Neural progenitor cell (in vitro differentiated cells): ENCODE measurements at regions not wholly inside any gene's neighbourhood (a gene's known extent, or its start where the extent isn't known, plus 50 kb on each side); places are given as distances from the start of the nearest gene placed in this dataset.

Experiments
- DNase-seq: peaks from one replicate; pipeline ENCODE4 v3.0.0-alpha.2; 2016; ENCODE audit warnings: low spot score
- H2AFZ ChIP-seq: fragments of 200-600 bp; sonication (generic); replicated peaks from 2 replicates; pipeline ENCODE4 v1.6.1; 2016; ENCODE audit warnings: antibody characterized with exemption
- H3F3A ChIP-seq: fragments of 200-600 bp; sonication (generic); 2 replicates; pipeline ENCODE4 v1.6.1; 2016; ENCODE audit warnings: antibody characterized with exemption, low read depth
- H3K27ac ChIP-seq: fragments of 200-600 bp; sonication (generic); 2 replicates; pipeline ENCODE4 v1.5.1; 2016; ENCODE audit warnings: mild to moderate bottlenecking
- H3K27me3 ChIP-seq: fragments of 200-600 bp; sonication (generic); 2 replicates; pipeline ENCODE4 v1.6.1; 2016; ENCODE audit warnings: mild to moderate bottlenecking, moderate library complexity
- H3K36me3 ChIP-seq: fragments of 200-600 bp; sonication (generic); 2 replicates; pipeline ENCODE4 v1.5.1; 2016
- H3K4me1 ChIP-seq: fragments of 200-600 bp; sonication (generic); 2 replicates; pipeline ENCODE4 v1.6.1; 2016; ENCODE audit warnings: mixed run types
- H3K4me2 ChIP-seq: fragments of 200-600 bp; sonication (generic); 2 replicates; pipeline ENCODE4 v1.6.1; 2016
- H3K4me3 ChIP-seq: fragments of 200-600 bp; sonication (generic); 2 replicates; pipeline ENCODE4 v1.5.1; 2016
- H3K79me2 ChIP-seq: fragments of 200-600 bp; sonication (generic); 2 replicates; pipeline ENCODE4 v1.6.1; 2016; ENCODE audit warnings: low read depth
- H3K9ac ChIP-seq: fragments of 200-600 bp; sonication (generic); 2 replicates; pipeline ENCODE4 v1.6.1; 2016
- H3K9me3 ChIP-seq: fragments of 200-600 bp; sonication (generic); 2 replicates; pipeline ENCODE4 v1.5.1; 2016; ENCODE audit warnings: low read depth
- H4K20me1 ChIP-seq: fragments of 200-600 bp; sonication (generic); 2 replicates; pipeline ENCODE4 v1.6.1; 2016; ENCODE audit warnings: low read depth
- H3K27ac Mint-ChIP-seq: 3 replicates; pipeline ENCODE4 v1.8.0; 2021; ENCODE audit warnings: mixed read lengths
- H3K27me3 Mint-ChIP-seq: 2 replicates; pipeline ENCODE4 v1.8.0; 2022; ENCODE audit warnings: low read depth, mild to moderate bottlenecking, inconsistent platforms, moderate library complexity, mixed read lengths; ENCODE audit not compliant: insufficient read depth
- H3K36me3 Mint-ChIP-seq: 3 replicates; pipeline ENCODE4 v1.8.0; 2021; ENCODE audit warnings: mixed read lengths
- H3K4me1 Mint-ChIP-seq: 3 replicates; pipeline ENCODE4 v1.8.0; 2021; ENCODE audit warnings: mixed read lengths
- H3K4me3 Mint-ChIP-seq: 3 replicates; pipeline ENCODE4 v1.8.0; 2021; ENCODE audit warnings: mild to moderate bottlenecking, moderate library complexity, mixed read lengths
- H3K9me3 Mint-ChIP-seq: 3 replicates; pipeline ENCODE4 v1.8.0; 2020; ENCODE audit warnings: mixed read lengths
- CTCF ChIP-seq: fragments of 200-600 bp; sonication (generic); IDR thresholded peaks from 2 replicates; pipeline ENCODE4 v1.5.1; 2017; ENCODE audit warnings: antibody characterized with exemption, mild to moderate bottlenecking
- EZH2 ChIP-seq: fragments of 200-600 bp; sonication (generic); IDR thresholded peaks from 2 replicates; pipeline ENCODE4 v1.6.1; 2017; ENCODE audit warnings: antibody characterized with exemption, mild to moderate bottlenecking, moderate library complexity
- EZH2phosphoT487 ChIP-seq: fragments of 200-600 bp; sonication (generic); IDR thresholded peaks from 2 replicates; pipeline ENCODE4 v1.6.1; 2017; ENCODE audit warnings: antibody characterized with exemption

- Histone ChIP-seq H4K20me1 (no peaks in the 10 kb centered on the region), H3K9me3 (no peaks in the 10 kb centered on the region), H3K27ac (no peak overlapping the region), H3K9ac (no peak overlapping the region), H3K4me1 (peaks cover 5% of the 10 kb centered on the region), H3K4me2 (no peak overlapping the region), H3K27me3 (no peaks in the 10 kb centered on the region), H2AFZ (no peak overlapping the region), H3K79me2 (no peaks in the 10 kb centered on the region), H3K4me3 (no peak overlapping the region), H3K36me3 (no peaks in the 10 kb centered on the region), H3F3A (no peaks in the 10 kb centered on the region)
- H3K4me3 Mint-ChIP-seq, result no peak overlapping the region
- no peaks in the 10 kb centered on the region for H3K36me3 Mint-ChIP-seq
- H3K9me3 Mint-ChIP-seq, result peaks cover 3% of the 10 kb centered on the region
- no peak overlapping the region for H3K27ac Mint-ChIP-seq
- TF ChIP-seq EZH2phosphoT487 (no peak), EZH2 (no peak), CTCF (no peak)
- H3K27me3 Mint-ChIP-seq, result peaks cover 9% of the 10 kb centered on the region
- peaks cover 28% of the 10 kb centered on the region for H3K4me1 Mint-ChIP-seq
- DNase-seq, result no peak
Measured at GRCh38 chr10:78981970-78982281, 86.8 kb upstream of the ZMIZ1 start.

- no peak overlapping the region for H3K4me2 ChIP-seq
- H3K4me1 Mint-ChIP-seq, result peaks cover 20% of the 10 kb centered on the region
- TF ChIP-seq EZH2phosphoT487, result no peak
- TF ChIP-seq EZH2, result no peak
- TF ChIP-seq CTCF, result no peak
- no peaks in the 10 kb centered on the region for H3K36me3 ChIP-seq
- H3F3A ChIP-seq, result no peaks in the 10 kb centered on the region
- no peak for DNase-seq
- peaks cover 7% of the 10 kb centered on the region for H3K27me3 Mint-ChIP-seq
- H3K4me3 Mint-ChIP-seq, result no peak overlapping the region
- no peaks in the 10 kb centered on the region for H4K20me1 ChIP-seq
- H3K27ac ChIP-seq, result no peak overlapping the region
- no peaks in the 10 kb centered on the region for H3K9me3 ChIP-seq
- no peak overlapping the region for H3K9ac ChIP-seq
- H2AFZ ChIP-seq, result no peak overlapping the region
- no peak overlapping the region for H3K27ac Mint-ChIP-seq
- H3K9me3 Mint-ChIP-seq, result no peaks in the 10 kb centered on the region
- H3K27me3 ChIP-seq, result no peaks in the 10 kb centered on the region
- no peaks in the 10 kb centered on the region for H3K36me3 Mint-ChIP-seq
- no peaks in the 10 kb centered on the region for H3K79me2 ChIP-seq
- peaks cover 5% of the 10 kb centered on the region for H3K4me1 ChIP-seq
- H3K4me3 ChIP-seq, result no peak overlapping the region
Measured at GRCh38 chr10:78982726-78983125, 86.0 kb upstream of the ZMIZ1 start.

- H3K27ac Mint-ChIP-seq, result no peak overlapping the region
- no peak for DNase-seq
- peaks cover 16% of the 10 kb centered on the region for H3K4me1 Mint-ChIP-seq
- TF ChIP-seq EZH2 (no peak), CTCF (no peak), EZH2phosphoT487 (no peak)
- no peak overlapping the region for H3K9ac ChIP-seq
- no peaks in the 10 kb centered on the region for H4K20me1 ChIP-seq
- peaks cover 3% of the 10 kb centered on the region for H3K27me3 Mint-ChIP-seq
- H3K9me3 Mint-ChIP-seq, result no peaks in the 10 kb centered on the region
- no peaks in the 10 kb centered on the region for H3K36me3 Mint-ChIP-seq
- H3F3A ChIP-seq, result no peaks in the 10 kb centered on the region
- H3K79me2 ChIP-seq, result no peaks in the 10 kb centered on the region
- H3K27me3 ChIP-seq, result no peaks in the 10 kb centered on the region
- H3K9me3 ChIP-seq, result no peaks in the 10 kb centered on the region
- H3K4me3 ChIP-seq, result no peak overlapping the region
- no peak overlapping the region for H3K27ac ChIP-seq
- H3K36me3 ChIP-seq, result no peaks in the 10 kb centered on the region
- H3K4me2 ChIP-seq, result no peak overlapping the region
- H3K4me3 Mint-ChIP-seq, result no peak overlapping the region
- H2AFZ ChIP-seq, result no peak overlapping the region
- H3K4me1 ChIP-seq, result peaks cover 1% of the 10 kb centered on the region
Measured at GRCh38 chr10:78983608-78984007, 85.2 kb upstream of the ZMIZ1 start.
